ENCODE measurements at regions not wholly inside any gene's neighbourhood (a gene's known extent, or its start where the extent isn't known, plus 50 kb on each side); places are given as distances from the start of the nearest gene placed in this dataset.

DNA sequence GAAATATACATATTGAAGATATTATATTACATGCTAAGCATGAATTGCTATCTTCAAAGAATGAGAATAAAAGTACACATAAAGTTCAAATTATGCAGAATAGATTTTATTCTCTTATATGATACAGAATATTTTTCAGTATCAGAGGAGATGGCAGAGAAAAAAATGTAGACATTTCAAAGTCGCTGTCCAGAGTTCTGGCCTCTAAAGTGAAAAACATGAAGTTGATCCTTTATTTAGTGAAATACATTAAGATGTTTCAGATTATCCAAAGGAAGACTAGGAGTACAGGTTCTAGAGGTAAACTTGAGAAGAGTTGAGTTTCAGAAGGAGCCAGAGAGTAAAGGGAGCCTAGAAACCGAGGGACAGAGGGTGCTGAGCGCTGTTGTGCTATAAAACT lies 303.6 kb downstream of the UTP18 start:
- no peak for DNase-seq

DNA sequence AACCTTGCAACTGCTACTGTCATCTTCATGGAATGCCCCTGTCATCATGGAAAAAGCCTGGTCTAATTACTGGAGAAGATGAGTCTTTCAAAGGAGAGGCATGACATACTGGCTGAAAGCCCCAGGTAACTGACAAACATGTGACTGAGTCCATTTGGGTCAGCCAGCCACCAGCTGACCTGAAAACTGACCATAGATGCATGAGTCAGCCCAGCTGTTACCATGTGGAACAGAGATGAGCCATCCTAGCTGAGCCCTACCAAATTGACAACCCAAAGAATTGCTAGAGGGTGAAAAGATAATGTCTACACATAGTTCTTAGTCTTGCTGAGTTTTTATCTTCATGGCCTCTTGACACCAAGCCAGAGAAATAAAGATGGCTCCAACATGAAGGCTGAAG lies 311.8 kb downstream of the UTP18 start:
- DNase-seq = no peak

Measured in stimulated activated CD4-positive, alpha-beta T cell treated with anti-CD3 and anti-CD28 coated beads, Interleukin-12 subunit alpha, Interleukin-12 subunit beta, amount 100 ng/mL, for 4 hours (primary cell).